Central memory CD8-positive, alpha-beta T cell (primary cell): ENCODE measurements at regions not wholly inside any gene's neighbourhood (a gene's known extent, or its start where the extent isn't known, plus 50 kb on each side); places are given as distances from the start of the nearest gene placed in this dataset.
"Not testable (repeated sequence)": the region's sequence is repeated elsewhere in the genome, so short reads cannot be mapped to it uniquely, and the experiment has no call there.

Source experiments
- ATAC-seq: fragments of 150-1000 bp; cut with Tn5 transposase; replicated peaks from 2 replicates; pipeline ENCODE4 v1.10.0; 2022; ENCODE audit warnings: mild to moderate bottlenecking, moderate FRiP score, moderate number of reproducible peaks; ENCODE audit not compliant: poor library complexity, severe bottlenecking; ENCODE audit errors: extremely low read depth
- DNase-seq, 2 donors: peaks; one replicate each; pipeline ENCODE4 v3.0.0; 2021; ENCODE audit warnings: low spot score in 2 of 2
- H3K27ac Mint-ChIP-seq: one replicate; pipeline ENCODE4 v1.8.0; 2022; ENCODE audit warnings: low read depth, mild to moderate bottlenecking, moderate library complexity, mixed read lengths
- H3K27me3 Mint-ChIP-seq: one replicate; pipeline ENCODE4 v1.8.0; 2022; ENCODE audit warnings: mixed read lengths
- H3K36me3 Mint-ChIP-seq: one replicate; pipeline ENCODE4 v1.8.0; 2022; ENCODE audit warnings: mild to moderate bottlenecking, moderate library complexity, mixed read lengths; ENCODE audit not compliant: insufficient read depth
- H3K4me1 Mint-ChIP-seq: one replicate; pipeline ENCODE4 v1.8.0; 2022; ENCODE audit warnings: mixed read lengths
- H3K4me3 Mint-ChIP-seq: one replicate; pipeline ENCODE4 v1.8.0; 2022; ENCODE audit warnings: mild to moderate bottlenecking, moderate library complexity, mixed read lengths
- H3K9me3 Mint-ChIP-seq: one replicate; pipeline ENCODE4 v1.8.0; 2022; ENCODE audit warnings: mixed read lengths

DNA sequence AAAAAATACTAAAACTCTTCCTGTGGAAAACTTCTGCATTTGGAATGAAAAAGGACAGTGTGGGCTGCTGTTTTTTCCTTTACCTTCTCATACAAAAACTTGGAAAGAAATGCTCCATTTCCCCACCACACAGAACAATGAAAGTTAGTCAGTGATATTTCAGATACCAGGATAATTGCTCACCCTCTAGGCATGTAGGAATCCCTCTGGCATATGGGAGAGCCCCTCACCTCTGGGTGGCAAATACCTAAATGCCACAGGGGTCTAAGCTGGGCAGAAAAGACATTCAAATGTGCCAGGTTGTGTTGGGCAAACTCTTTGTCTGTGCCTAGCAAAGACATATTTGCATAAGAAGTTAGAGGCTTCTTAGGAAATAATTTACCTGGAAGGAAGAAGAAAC, 560.3 kb upstream of the NR2F2 start:
- DNase-seq (no peak), ATAC-seq (no peak)
- H3K36me3 Mint-ChIP-seq = peaks cover 3% of the 10 kb centered on the region
- H3K27me3 Mint-ChIP-seq = peaks cover 20% of the 10 kb centered on the region
- no peak overlapping the region for H3K27ac Mint-ChIP-seq
- H3K4me3 Mint-ChIP-seq = no peak overlapping the region
- H3K4me1 Mint-ChIP-seq = no peaks in the 10 kb centered on the region
- H3K9me3 Mint-ChIP-seq = no peaks in the 10 kb centered on the region

DNA sequence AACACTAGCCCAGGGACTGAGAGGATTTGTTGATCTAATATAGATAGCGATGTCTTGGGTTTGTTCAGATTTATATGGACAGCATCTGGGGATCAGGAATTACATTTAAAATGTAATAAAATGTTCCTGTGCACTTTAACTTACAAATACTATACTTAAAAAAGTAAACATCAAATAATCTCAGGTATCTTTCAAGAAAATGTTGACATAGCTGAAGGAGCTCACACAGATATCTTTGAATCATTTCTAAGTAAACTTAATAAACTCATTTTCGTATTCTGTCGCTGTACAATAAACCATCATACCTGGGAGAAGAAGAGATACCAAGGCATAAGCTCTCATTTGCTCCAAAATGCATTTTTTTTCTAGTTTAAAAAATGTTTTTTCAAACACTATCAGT, 557.5 kb upstream of the NR2F2 start:
- ATAC-seq = no peak
- Mint-ChIP-seq H3K27ac (no peak overlapping the region), H3K9me3 (no peaks in the 10 kb centered on the region), H3K27me3 (peaks cover 20% of the 10 kb centered on the region), H3K4me3 (no peak overlapping the region), H3K4me1 (no peaks in the 10 kb centered on the region), H3K36me3 (peaks cover 3% of the 10 kb centered on the region)
- no peak for DNase-seq

DNA sequence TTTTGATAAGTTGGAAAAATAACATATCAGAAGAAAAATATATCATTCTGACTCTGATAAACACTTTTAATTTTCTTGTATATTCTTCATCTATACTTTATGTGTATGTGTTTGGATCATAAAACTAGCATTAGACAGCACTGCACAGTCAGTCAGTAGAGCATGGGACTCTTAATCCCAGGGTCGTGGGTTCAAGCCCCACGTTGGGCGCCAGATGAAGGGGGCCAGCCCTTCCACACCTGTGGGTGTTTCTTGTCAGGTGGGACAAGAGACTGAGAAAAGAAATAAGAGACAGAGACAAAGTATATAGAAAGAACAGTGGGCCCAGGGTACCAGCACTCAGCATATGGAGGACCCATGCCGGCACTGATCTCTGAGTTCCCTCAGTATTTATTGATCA, 546.0 kb upstream of the NR2F2 start:
- no peak for DNase-seq
- Mint-ChIP-seq H3K9me3 (peaks cover 35% of the 10 kb centered on the region), H3K36me3 (no peaks in the 10 kb centered on the region), H3K27ac (no peak overlapping the region), H3K4me3 (no peak overlapping the region), H3K4me1 (no peaks in the 10 kb centered on the region), H3K27me3 (no peaks in the 10 kb centered on the region)
- no peak for ATAC-seq

DNA sequence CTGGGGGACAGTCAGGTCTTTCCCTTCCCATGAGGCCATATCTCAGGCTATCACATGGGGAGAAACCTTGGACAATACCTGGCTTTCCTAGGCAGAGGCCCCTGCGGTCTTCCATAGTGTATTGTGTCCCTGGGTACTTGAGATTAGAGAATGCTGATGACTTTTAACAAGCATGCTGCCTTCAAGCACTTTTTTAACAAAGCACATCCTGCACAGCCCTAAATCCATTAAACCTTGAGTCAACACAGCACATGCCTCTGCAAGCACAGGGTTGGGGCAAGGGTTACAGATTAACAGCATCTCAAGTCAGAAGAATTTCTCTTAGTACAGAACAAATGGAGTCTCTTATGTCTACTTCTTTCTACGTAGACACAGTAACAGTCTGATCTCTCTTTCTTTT, 545.2 kb upstream of the NR2F2 start:
- not testable (repeated sequence) for H3K4me3 Mint-ChIP-seq, H3K36me3 Mint-ChIP-seq, ATAC-seq, H3K27me3 Mint-ChIP-seq, DNase-seq, H3K4me1 Mint-ChIP-seq, H3K27ac Mint-ChIP-seq
- H3K9me3 Mint-ChIP-seq = peaks cover 35% of the 10 kb centered on the region

DNA sequence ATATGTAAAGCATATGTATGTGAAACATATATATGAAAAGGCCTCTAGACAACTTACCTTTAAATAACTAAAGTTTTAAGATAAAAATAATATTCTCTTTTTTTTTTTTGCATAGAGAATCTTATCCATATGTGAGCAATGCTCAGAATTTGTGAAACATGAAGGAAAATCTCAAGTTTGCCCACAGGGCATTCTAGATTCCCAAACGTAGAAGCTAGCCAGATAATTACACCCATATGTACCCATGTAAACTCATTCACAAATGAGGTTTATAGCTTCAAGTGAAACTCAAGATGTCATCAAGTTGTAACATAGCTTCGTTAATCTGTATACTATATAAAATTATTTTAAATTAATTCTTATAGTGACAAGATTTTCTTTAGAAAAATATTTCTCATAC, 537.3 kb upstream of the NR2F2 start:
- H3K36me3 Mint-ChIP-seq = no peaks in the 10 kb centered on the region
- ATAC-seq (no peak), DNase-seq (no peak)
- H3K4me3 Mint-ChIP-seq = no peak overlapping the region
- H3K9me3 Mint-ChIP-seq = no peaks in the 10 kb centered on the region
- no peak overlapping the region for H3K27ac Mint-ChIP-seq
- no peaks in the 10 kb centered on the region for H3K4me1 Mint-ChIP-seq
- H3K27me3 Mint-ChIP-seq = peaks cover 11% of the 10 kb centered on the region

DNA sequence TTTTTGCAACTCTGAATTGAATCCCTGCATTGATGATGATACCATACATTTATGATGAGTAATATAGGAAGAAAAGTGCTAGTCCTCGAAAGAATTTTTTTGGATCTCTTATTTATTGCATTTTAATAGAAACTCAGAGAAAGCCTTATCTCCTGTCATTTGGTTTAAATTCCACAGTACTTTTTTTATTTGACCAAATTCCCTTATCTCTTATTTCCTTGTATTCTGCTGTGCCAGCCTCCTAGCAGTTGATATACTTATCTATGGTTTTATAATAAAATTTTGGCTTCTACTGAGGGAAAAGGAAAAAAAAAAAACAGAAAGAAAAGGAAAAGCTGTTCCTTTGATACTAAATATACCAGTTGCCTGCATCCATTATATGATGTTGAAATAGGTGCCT, 535.1 kb upstream of the NR2F2 start:
- no peaks in the 10 kb centered on the region for H3K36me3 Mint-ChIP-seq
- peaks cover 8% of the 10 kb centered on the region for H3K27me3 Mint-ChIP-seq
- ATAC-seq (no peak), DNase-seq (no peak)
- no peaks in the 10 kb centered on the region for H3K4me1 Mint-ChIP-seq
- H3K9me3 Mint-ChIP-seq = no peaks in the 10 kb centered on the region
- H3K4me3 Mint-ChIP-seq = no peak overlapping the region
- H3K27ac Mint-ChIP-seq = peak overlapping the region; percentile 32

DNA sequence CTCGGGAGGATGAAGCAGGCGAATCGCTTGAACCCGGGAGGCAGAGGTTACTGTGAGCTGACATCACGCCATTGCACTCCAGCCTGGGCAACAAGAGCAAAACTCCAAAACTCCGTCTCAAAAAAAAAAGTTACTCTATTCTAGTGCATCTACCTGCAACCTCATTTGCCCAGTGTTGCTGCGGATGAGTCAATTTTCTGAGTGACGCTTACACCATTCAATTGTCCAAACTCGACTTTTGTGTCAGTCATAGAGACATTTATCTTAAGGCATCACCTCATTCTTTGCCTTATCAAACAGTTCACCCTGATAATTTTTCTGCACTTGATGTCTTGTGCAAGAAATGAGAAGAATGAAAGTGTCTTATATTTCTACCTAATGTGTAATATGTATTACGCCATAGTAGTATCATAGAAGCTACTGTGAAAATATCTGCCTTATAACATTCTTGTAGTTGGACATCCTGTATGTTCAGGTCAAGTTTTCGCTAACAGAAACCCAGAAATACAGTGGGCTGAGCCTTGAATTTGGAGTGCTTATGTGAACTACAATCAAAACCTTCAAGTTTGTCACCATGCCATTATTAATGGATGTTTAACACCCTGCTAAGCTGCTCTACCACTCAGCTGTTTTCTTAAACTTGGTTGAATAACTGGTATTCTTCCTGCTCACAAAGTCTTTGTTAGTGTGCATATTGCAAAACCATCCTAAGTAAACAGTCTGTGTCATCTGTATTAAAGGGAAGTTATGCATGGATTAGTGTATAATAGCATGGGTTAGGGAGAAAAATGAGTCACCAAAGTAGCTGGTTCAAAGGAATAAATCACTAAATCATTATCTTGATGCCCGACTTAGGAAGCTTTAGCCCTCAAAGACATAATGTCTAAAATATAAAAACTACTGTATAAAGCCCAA, 531.0 kb upstream of the NR2F2 start:
- Mint-ChIP-seq H3K9me3 (no peaks in the 10 kb centered on the region), H3K36me3 (no peaks in the 10 kb centered on the region), H3K4me3 (no peak overlapping the region), H3K27ac (no peak overlapping the region), H3K27me3 (no peaks in the 10 kb centered on the region), H3K4me1 (no peaks in the 10 kb centered on the region)
- DNase-seq = no peak
- no peak for ATAC-seq

DNA sequence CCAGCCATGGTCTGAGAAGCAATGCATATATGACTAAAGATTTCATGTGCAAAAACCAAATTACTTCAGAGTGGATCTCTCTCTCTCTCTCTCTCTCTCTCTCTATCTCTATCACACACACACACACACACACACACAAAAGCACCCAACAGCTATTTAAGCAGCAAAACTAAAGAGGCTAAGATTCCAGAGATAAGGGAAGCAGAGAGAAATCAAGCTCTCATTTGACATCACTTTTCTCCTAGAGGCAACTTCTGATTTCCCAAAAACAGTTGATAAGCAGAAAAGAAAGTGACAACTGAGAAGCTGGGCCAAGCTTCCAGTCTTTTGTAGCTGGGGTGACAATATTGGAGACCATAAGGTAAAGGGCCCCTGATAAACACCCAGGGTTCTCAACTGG, 526.0 kb upstream of the NR2F2 start:
- no peaks in the 10 kb centered on the region for H3K4me1 Mint-ChIP-seq
- peaks cover 1% of the 10 kb centered on the region for H3K36me3 Mint-ChIP-seq
- no peak for ATAC-seq
- H3K27me3 Mint-ChIP-seq = no peaks in the 10 kb centered on the region
- H3K4me3 Mint-ChIP-seq = no peak overlapping the region
- peaks cover 6% of the 10 kb centered on the region for H3K9me3 Mint-ChIP-seq
- DNase-seq = no peak
- no peak overlapping the region for H3K27ac Mint-ChIP-seq

DNA sequence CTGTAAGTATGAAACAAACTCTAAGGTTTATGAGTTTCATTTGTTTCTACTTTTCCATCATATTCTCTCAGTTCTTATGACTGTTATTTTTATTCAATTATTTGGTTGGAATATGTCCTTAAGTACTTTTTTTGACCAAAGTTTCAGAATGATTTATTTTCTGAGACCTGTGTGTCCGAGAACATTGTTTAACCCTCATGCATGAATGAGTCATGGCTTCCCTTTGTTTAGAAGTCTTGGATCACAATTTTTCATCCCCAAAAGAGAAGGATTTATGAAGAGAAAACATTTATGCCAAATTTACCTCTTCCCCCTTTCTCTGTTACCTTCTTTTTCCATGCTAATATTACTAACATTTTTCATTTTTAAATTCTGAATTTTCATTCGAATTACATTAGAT, 518.0 kb upstream of the NR2F2 start:
- peaks cover 9% of the 10 kb centered on the region for H3K27me3 Mint-ChIP-seq
- H3K9me3 Mint-ChIP-seq = no peaks in the 10 kb centered on the region
- DNase-seq (no peak), ATAC-seq (no peak)
- no peak overlapping the region for H3K27ac Mint-ChIP-seq
- no peaks in the 10 kb centered on the region for H3K36me3 Mint-ChIP-seq
- H3K4me3 Mint-ChIP-seq = no peak overlapping the region
- H3K4me1 Mint-ChIP-seq = no peaks in the 10 kb centered on the region

DNA sequence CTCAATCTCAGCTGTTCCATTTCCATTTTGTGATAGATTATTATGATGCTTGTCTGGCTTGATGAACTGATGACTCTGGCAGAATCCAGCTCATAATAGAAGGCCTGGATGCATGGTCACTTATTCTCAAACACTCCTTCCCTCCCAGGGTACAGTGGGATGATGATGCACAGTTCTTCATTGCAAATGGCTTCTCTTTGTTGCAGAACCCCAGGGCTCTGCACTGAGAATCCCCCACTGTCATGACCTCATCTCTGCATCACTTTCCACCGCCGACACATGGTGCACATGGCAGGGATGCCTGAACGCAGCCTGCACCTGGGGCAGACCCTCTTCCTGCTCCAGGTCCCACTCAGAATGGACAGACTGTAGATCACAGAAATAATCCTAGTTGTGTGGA, 515.6 kb upstream of the NR2F2 start:
- H3K36me3 Mint-ChIP-seq = no peaks in the 10 kb centered on the region
- H3K4me1 Mint-ChIP-seq = no peaks in the 10 kb centered on the region
- no peak for ATAC-seq
- H3K27me3 Mint-ChIP-seq = peaks cover 9% of the 10 kb centered on the region
- H3K27ac Mint-ChIP-seq = no peak overlapping the region
- H3K9me3 Mint-ChIP-seq = no peaks in the 10 kb centered on the region
- DNase-seq = no peak
- H3K4me3 Mint-ChIP-seq = no peak overlapping the region

DNA sequence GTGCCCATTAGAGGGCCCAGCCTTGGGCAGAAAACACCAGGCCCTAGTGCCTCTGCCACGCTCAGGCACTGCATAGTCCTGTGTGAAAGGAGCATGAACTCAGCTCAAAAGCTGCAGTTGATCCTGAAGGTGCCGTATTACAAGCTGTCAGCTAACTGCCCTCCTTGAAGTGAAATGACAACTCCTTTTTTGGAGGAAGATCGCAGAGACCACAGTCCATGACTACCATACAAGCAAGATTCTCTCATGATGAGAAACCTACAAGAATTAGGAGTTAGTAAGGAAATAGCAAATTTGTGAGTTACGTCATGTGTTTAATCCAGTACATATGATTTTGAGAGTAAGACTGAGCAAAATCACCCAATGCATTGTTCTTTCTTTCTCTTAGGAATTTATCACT, 513.9 kb upstream of the NR2F2 start:
- no peaks in the 10 kb centered on the region for H3K9me3 Mint-ChIP-seq
- no peak for DNase-seq
- ATAC-seq = no peak
- no peak overlapping the region for H3K4me3 Mint-ChIP-seq
- no peaks in the 10 kb centered on the region for H3K36me3 Mint-ChIP-seq
- H3K27ac Mint-ChIP-seq = no peak overlapping the region
- H3K4me1 Mint-ChIP-seq = no peaks in the 10 kb centered on the region
- H3K27me3 Mint-ChIP-seq = peaks cover 9% of the 10 kb centered on the region

DNA sequence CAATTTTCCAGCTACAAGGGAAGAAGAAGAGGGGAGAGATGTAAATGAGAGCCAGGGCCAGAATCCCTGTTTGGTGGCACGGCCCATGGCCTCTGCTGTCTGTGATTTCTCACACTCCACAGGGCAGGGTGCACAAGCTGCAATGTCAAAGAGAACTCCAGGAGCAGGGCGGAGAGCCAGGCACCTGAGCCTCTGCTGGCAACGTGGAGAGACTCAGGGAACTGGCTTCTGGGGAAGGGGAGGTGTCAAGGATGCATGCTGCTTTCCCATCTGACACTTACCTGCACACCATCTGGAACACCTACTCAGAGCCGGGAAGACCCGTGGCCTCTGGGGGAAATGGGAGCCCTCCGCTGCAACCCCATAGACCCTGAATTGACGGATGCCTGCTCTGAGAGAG, 507.5 kb upstream of the NR2F2 start:
- no peak overlapping the region for H3K4me3 Mint-ChIP-seq
- DNase-seq (no peak), ATAC-seq (no peak)
- no peak overlapping the region for H3K27ac Mint-ChIP-seq
- H3K27me3 Mint-ChIP-seq = no peaks in the 10 kb centered on the region
- no peaks in the 10 kb centered on the region for H3K9me3 Mint-ChIP-seq
- H3K4me1 Mint-ChIP-seq = no peaks in the 10 kb centered on the region
- no peaks in the 10 kb centered on the region for H3K36me3 Mint-ChIP-seq

DNA sequence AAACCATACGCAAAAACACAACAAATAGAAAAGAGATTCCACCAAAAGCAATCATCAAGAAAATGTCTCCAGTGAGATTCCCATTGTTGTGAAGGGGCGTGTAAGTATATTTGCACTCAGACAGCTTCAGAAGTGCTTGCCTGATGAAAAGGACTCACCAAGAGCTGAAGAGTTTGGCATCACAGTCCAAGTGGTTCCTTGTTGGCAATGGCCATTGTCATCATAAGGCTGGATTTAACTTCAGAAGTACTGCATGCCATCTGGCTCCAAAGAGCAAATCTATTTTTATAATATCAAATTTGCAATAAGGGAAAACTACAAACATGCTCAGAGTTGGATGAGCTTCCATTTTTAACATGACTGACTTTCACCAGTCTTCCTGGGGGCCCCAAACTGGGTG, 505.3 kb upstream of the NR2F2 start:
- H3K36me3 Mint-ChIP-seq = no peaks in the 10 kb centered on the region
- DNase-seq (no peak), ATAC-seq (no peak)
- no peaks in the 10 kb centered on the region for H3K4me1 Mint-ChIP-seq
- H3K27me3 Mint-ChIP-seq = no peaks in the 10 kb centered on the region
- no peak overlapping the region for H3K27ac Mint-ChIP-seq
- no peaks in the 10 kb centered on the region for H3K9me3 Mint-ChIP-seq
- H3K4me3 Mint-ChIP-seq = no peak overlapping the region
